Lower leg skin (tissue), 4 donors: ENCODE measurements at regions not wholly inside any gene's neighbourhood (a gene's known extent, or its start where the extent isn't known, plus 50 kb on each side); places are given as distances from the start of the nearest gene placed in this dataset.

Experiments
- DNase-seq, 2 donors: peaks; one replicate each; pipeline ENCODE4 v3.0.0-alpha.2; 2019; ENCODE audit warnings: low spot score in 2 of 2
- H3K4me3 ChIP-seq: fragments of 200-600 bp; sonication (generic); 2 replicates; pipeline ENCODE4 v1.5.1; 2017; ENCODE audit warnings: mild to moderate bottlenecking, low read depth; ENCODE audit not compliant: poor library complexity, severe bottlenecking
- CTCF ChIP-seq, 3 donors: fragments of 450-650 bp; IDR thresholded peaks; one replicate each; pipeline ENCODE4 v1.5.1; 2016; ENCODE audit warnings: antibody characterized with exemption in 3 of 3, mild to moderate bottlenecking in 3 of 3, moderate library complexity in 2 of 3
- POLR2A ChIP-seq, 2 donors: fragments of 450-650 bp; IDR thresholded peaks; one replicate each; pipeline ENCODE4 v1.6.1; 2016 to 2017; ENCODE audit warnings: antibody characterized with exemption in 2 of 2, mild to moderate bottlenecking in 1 of 2, moderate library complexity in 1 of 2
- WGBS, 2 donors: methylation state at CpG; one replicate each; pipeline ENCODE4 v1.1.5; 2018; 5-methylcytosine and 5-hydroxymethylcytosine counted together
- intact Hi-C: fragments of 100-400 bp; cut with DNase I; formaldehyde crosslinking; loops from one replicate; pipeline ENCODE4 v1.15.0; 2023; ENCODE audit warnings: low total_unique reads

- no peak for DNase-seq
- TF ChIP-seq CTCF (IDR thresholded peaks at IDR 0.05) (no peak), POLR2A (IDR thresholded peaks at IDR 0.05) (no peak)
- intact Hi-C loops: no loop called here
- H3K4me3 ChIP-seq: no peak overlapping the region
Measured at GRCh38 chr2:146220957-146221356, 1623.9 kb upstream of the ACVR2A start.

- intact Hi-C loops: no loop called here
- no peak for DNase-seq
- 83 to 93% methylated on average over 2 of the region's 2 CpGs for WGBS, 2 donors
- H3K4me3 ChIP-seq: no peak overlapping the region
- TF ChIP-seq POLR2A (IDR thresholded peaks at IDR 0.05) (no peak), CTCF (IDR thresholded peaks at IDR 0.05) (no peak)
Measured at GRCh38 chr2:146214394-146214929, 1630.4 kb upstream of the ACVR2A start.

GRCh38 chr2:146213674-146214073 lies 1631.2 kb upstream of the ACVR2A start:
- DNase-seq: no peak
- intact Hi-C loops: no loop called here
- no peak overlapping the region for H3K4me3 ChIP-seq
- TF ChIP-seq CTCF (IDR thresholded peaks at IDR 0.05): no peak
- TF ChIP-seq POLR2A (IDR thresholded peaks at IDR 0.05): no peak

GRCh38 chr2:146212602-146213001 lies 1632.2 kb upstream of the ACVR2A start:
- DNase-seq: no peak
- no peak for TF ChIP-seq POLR2A (IDR thresholded peaks at IDR 0.05)
- TF ChIP-seq CTCF (IDR thresholded peaks at IDR 0.05): no peak
- intact Hi-C loops: no loop called here
- H3K4me3 ChIP-seq: no peak overlapping the region
- WGBS, 2 donors: 94 to 97% methylated on average over 4 of the region's 4 CpGs

- DNase-seq: no peak
- no peak overlapping the region for H3K4me3 ChIP-seq
- 90% methylated on average over 3 of the region's 3 CpGs for WGBS, 2 donors
- intact Hi-C loops: no loop called here
- TF ChIP-seq CTCF (IDR thresholded peaks at IDR 0.05): no peak
- no peak for TF ChIP-seq POLR2A (IDR thresholded peaks at IDR 0.05)
Measured at GRCh38 chr2:146209842-146210275, 1635.0 kb upstream of the ACVR2A start.

- no peak for DNase-seq
- TF ChIP-seq POLR2A (IDR thresholded peaks at IDR 0.05) (no peak), CTCF (IDR thresholded peaks at IDR 0.05) (no peak)
- intact Hi-C loops: no loop called here
- H3K4me3 ChIP-seq: no peak overlapping the region
- WGBS, 2 donors: 84 to 88% methylated on average over 3 of the region's 3 CpGs
Measured at GRCh38 chr2:146207901-146208300, 1636.9 kb upstream of the ACVR2A start.
